H1 (cell line): ENCODE measurements at regions not wholly inside any gene's neighbourhood (a gene's known extent, or its start where the extent isn't known, plus 50 kb on each side); places are given as distances from the start of the nearest gene placed in this dataset.

ENCODE experiments used
- CTCF ChIA-PET: fragments of 300-600 bp; sonication (Branson Sonifier 250); formaldehyde crosslinking; loops from one replicate; lab custom pipeline; 2021; ENCODE audit not compliant: partially characterized antibody; lab: Charles Lee
- POLR2A ChIA-PET: fragments of 300-600 bp; sonication (Branson Sonifier 250); formaldehyde crosslinking; loops from one replicate; lab custom pipeline; 2021; ENCODE audit warnings: inconsistent platforms; ENCODE audit not compliant: partially characterized antibody; lab: Charles Lee
- DNase-seq, 2 experiments: peaks; one replicate each; pipeline versions ENCODE4 v3.0.0 to v3.0.0-alpha.2; 2010 to 2022; ENCODE audit warnings: low spot score in 2 of 2, low read depth in 1 of 2, mixed read lengths in 1 of 2
- FAIRE-seq: peaks from 2 replicates; lab custom pipeline; 2011; peaks lifted over from hg19 to GRCh38; lab: Jason Lieb, UNC
- H2AFZ ChIP-seq: 2 replicates; pipeline ENCODE4 v1.8.1; 2012; ENCODE audit warnings: low read length, inconsistent platforms
- H2AK5ac ChIP-seq: 2 replicates; pipeline ENCODE4 v1.6.1; 2013; ENCODE audit warnings: low read depth, low read length
- H2BK120ac ChIP-seq: replicated peaks from 2 replicates; pipeline ENCODE3; 2013; ENCODE audit warnings: low read depth, low read length, inconsistent platforms
- H2BK12ac ChIP-seq: 2 replicates; pipeline ENCODE4 v1.6.1; 2013; ENCODE audit warnings: low read depth, low read length
- H2BK15ac ChIP-seq: 2 replicates; pipeline ENCODE4 v1.6.1; 2013; ENCODE audit warnings: low read length
- H2BK20ac ChIP-seq: 2 replicates; pipeline ENCODE4 v1.6.1; 2013; ENCODE audit warnings: low read length
- H2BK5ac ChIP-seq: 2 replicates; pipeline ENCODE4 v1.6.1; 2013; ENCODE audit warnings: low read depth, low read length
- H3K14ac ChIP-seq: 2 replicates; pipeline ENCODE4 v1.6.1; 2013; ENCODE audit warnings: inconsistent platforms; ENCODE audit not compliant: insufficient read length
- H3K18ac ChIP-seq: 2 replicates; pipeline ENCODE4 v1.6.1; 2013; ENCODE audit warnings: low read length; ENCODE audit errors: extremely low read depth
- H3K23ac ChIP-seq: 2 replicates; pipeline ENCODE4 v1.6.1; 2013; ENCODE audit warnings: inconsistent platforms; ENCODE audit not compliant: insufficient read length
- H3K23me2 ChIP-seq: 2 replicates; pipeline ENCODE4 v1.6.1; 2013; ENCODE audit warnings: low read depth, low read length
- H3K27ac ChIP-seq: 2 replicates; pipeline ENCODE4 v1.6.1; 2011; ENCODE audit warnings: low read depth, low read length, inconsistent platforms
- H3K27me3 ChIP-seq, 4 experiments: replicated peaks in 1 of 4; 1 replicate in 1 of 4; 2 replicates in 3 of 4; pipeline versions ENCODE4 v1.6.1 to v1.8.1; 2011 to 2013; ENCODE audit warnings: low read length in 3 of 4, mild to moderate bottlenecking in 3 of 4, inconsistent platforms in 2 of 4, mixed read lengths in 2 of 4, moderate library complexity in 1 of 4; ENCODE audit not compliant: control insufficient read depth in 3 of 4, insufficient read depth in 3 of 4; ENCODE audit errors: extremely low read depth in 1 of 4
- H3K36me3 ChIP-seq, 4 experiments: 2 replicates each; pipeline versions ENCODE4 v1.6.1 to v1.8.1; 2011 to 2013; ENCODE audit warnings: mild to moderate bottlenecking in 4 of 4, low read length in 3 of 4, moderate library complexity in 2 of 4, control low read depth in 1 of 4, inconsistent platforms in 1 of 4; ENCODE audit not compliant: insufficient read depth in 4 of 4, control insufficient read depth in 2 of 4
- H3K4ac ChIP-seq: replicated peaks from 2 replicates; pipeline ENCODE3; 2013; ENCODE audit warnings: low read length, low read depth, mixed read lengths, inconsistent platforms; ENCODE audit not compliant: insufficient read length
- H3K4me1 ChIP-seq, 4 experiments: replicated peaks in 1 of 4; 1 replicate in 1 of 4; 2 replicates in 3 of 4; pipeline versions ENCODE4 v1.6.1 to v1.8.1; 2011 to 2013; ENCODE audit warnings: low read length in 3 of 4, inconsistent platforms in 2 of 4, mixed read lengths in 1 of 4; ENCODE audit not compliant: insufficient read depth in 4 of 4, control insufficient read depth in 3 of 4
- H3K4me2 ChIP-seq, 2 experiments: 2 replicates each; pipeline versions ENCODE4 v1.6.1 to v1.8.1; 2011 to 2013; ENCODE audit warnings: low read depth in 2 of 2, low read length in 2 of 2, control low read depth in 1 of 2, inconsistent platforms in 1 of 2, mild to moderate bottlenecking in 1 of 2; ENCODE audit not compliant: insufficient read depth in 1 of 2
- H3K4me3 ChIP-seq, 4 experiments: fragments of 200-600, 300-600 bp in 1 of 4; sonication (generic), shearing (Covaris generic), sonication (Bioruptor Twin) in 1 of 4; 2 replicates each; pipeline versions ENCODE4 v1.5.1 to v1.8.1; 2011 to 2016; ENCODE audit warnings: low read length in 4 of 4, low read depth in 3 of 4, control low read depth in 2 of 4, inconsistent platforms in 2 of 4, mild to moderate bottlenecking in 2 of 4, mixed read lengths in 1 of 4, moderate library complexity in 1 of 4; ENCODE audit not compliant: insufficient read depth in 2 of 4; ENCODE audit errors: extremely low read depth in 1 of 4
- H3K56ac ChIP-seq: replicated peaks from 2 replicates; pipeline ENCODE3; 2013; ENCODE audit warnings: low read depth, mild to moderate bottlenecking, mixed read lengths, low read length, inconsistent platforms; ENCODE audit not compliant: insufficient read length
- H3K79me1 ChIP-seq: 2 replicates; pipeline ENCODE4 v1.6.1; 2013; ENCODE audit warnings: low read depth, low read length, control low read depth
- H3K79me2 ChIP-seq, 2 experiments: 2 replicates each; pipeline versions ENCODE4 v1.6.1 to v1.8.1; 2012 to 2013; ENCODE audit warnings: low read length in 2 of 2, mild to moderate bottlenecking in 2 of 2, inconsistent platforms in 1 of 2; ENCODE audit not compliant: insufficient read depth in 2 of 2, control insufficient read depth in 1 of 2
- H3K9ac ChIP-seq, 4 experiments: replicated peaks in 1 of 4; 1 replicate in 1 of 4; 2 replicates in 3 of 4; pipeline versions ENCODE4 v1.6.1 to v1.8.1; 2011 to 2013; ENCODE audit warnings: low read depth in 3 of 4, low read length in 3 of 4, control low read depth in 2 of 4, mild to moderate bottlenecking in 2 of 4, moderate library complexity in 2 of 4, inconsistent platforms in 1 of 4; ENCODE audit errors: extremely low read depth in 1 of 4
- H3K9me3 ChIP-seq, 2 experiments: 2 replicates each; pipeline versions ENCODE4 v1.6.1 to v1.8.1; 2012 to 2013; ENCODE audit warnings: mild to moderate bottlenecking in 2 of 2, moderate library complexity in 2 of 2, control low read depth in 1 of 2, inconsistent platforms in 1 of 2, low read depth in 1 of 2, low read length in 1 of 2, mixed read lengths in 1 of 2; ENCODE audit not compliant: insufficient read depth in 2 of 2
- H4K20me1 ChIP-seq, 2 experiments: replicated peaks in 1 of 2; 2 replicates each; pipeline versions ENCODE3 to v1.8.1; 2011 to 2013; ENCODE audit warnings: inconsistent platforms in 2 of 2, low read length in 2 of 2, mild to moderate bottlenecking in 1 of 2; ENCODE audit not compliant: insufficient read depth in 2 of 2, control insufficient read depth in 1 of 2
- H4K5ac ChIP-seq: 2 replicates; pipeline ENCODE4 v1.6.1; 2013; ENCODE audit warnings: low read length, low read depth, mixed read lengths, inconsistent platforms; ENCODE audit not compliant: insufficient read length
- H4K8ac ChIP-seq: 2 replicates; pipeline ENCODE4 v1.8.0; 2013; ENCODE audit warnings: mild to moderate bottlenecking, moderate library complexity, low read length, inconsistent platforms; ENCODE audit not compliant: insufficient read depth; ENCODE audit errors: extremely low read depth
- H4K91ac ChIP-seq: replicated peaks from 2 replicates; pipeline ENCODE3; 2013; ENCODE audit warnings: low read length, mixed read lengths, inconsistent platforms; ENCODE audit not compliant: insufficient read length
- CTBP2 ChIP-seq: IDR thresholded peaks from 2 replicates; pipeline ENCODE4 v1.7.0; 2011; ENCODE audit warnings: borderline replicate concordance, mild to moderate bottlenecking, moderate library complexity, mixed read lengths, low read length; ENCODE audit not compliant: insufficient read depth, insufficient read length
- CTCF ChIP-seq, 3 experiments: IDR thresholded peaks; 1 replicate in 2 of 3; 2 replicates in 1 of 3; pipeline versions ENCODE4 v1.5.1 to v1.6.1; 2011; ENCODE audit warnings: low read length in 3 of 3, mild to moderate bottlenecking in 3 of 3, inconsistent platforms in 2 of 3, low read depth in 1 of 3, moderate library complexity in 1 of 3; ENCODE audit not compliant: insufficient read depth in 1 of 3; ENCODE audit errors: control extremely low read depth in 1 of 3
- EP300 ChIP-seq, 2 experiments: IDR thresholded peaks; 1 replicate in 1 of 2; 2 replicates in 1 of 2; pipeline ENCODE4 v1.6.1; 2011 to 2012; ENCODE audit warnings: low read depth in 2 of 2, low read length in 2 of 2, mild to moderate bottlenecking in 2 of 2, borderline replicate concordance in 1 of 2, inconsistent platforms in 1 of 2, moderate library complexity in 1 of 2
- FOSL1 ChIP-seq: IDR thresholded peaks from 2 replicates; pipeline ENCODE4 v1.6.1; 2011; ENCODE audit warnings: mild to moderate bottlenecking, low read depth, low read length, moderate library complexity; ENCODE audit not compliant: insufficient read depth
- SIRT6 ChIP-seq: IDR thresholded peaks from one replicate; pipeline ENCODE4 v1.7.1; 2012; ENCODE audit warnings: low read length, inconsistent platforms
- SIX5 ChIP-seq: IDR thresholded peaks from 2 replicates; pipeline ENCODE4 v1.6.1; 2011; ENCODE audit warnings: mild to moderate bottlenecking, low read depth, low read length
- SP1 ChIP-seq: IDR thresholded peaks from 2 replicates; pipeline ENCODE4 v1.6.1; 2011; ENCODE audit warnings: low read depth, low read length
- SP4 ChIP-seq: IDR thresholded peaks from 2 replicates; pipeline ENCODE4 v1.6.1; 2012; ENCODE audit warnings: low read length, inconsistent platforms
- SRF ChIP-seq: IDR thresholded peaks from 2 replicates; pipeline ENCODE4 v1.6.1; 2011; ENCODE audit warnings: mild to moderate bottlenecking, low read depth, low read length, moderate library complexity
- USF2 ChIP-seq: IDR thresholded peaks from 2 replicates; pipeline ENCODE4 v1.6.1; 2011; ENCODE audit warnings: low read length, improper control_type of control experiment
- YY1 ChIP-seq: IDR thresholded peaks from 2 replicates; pipeline ENCODE4 v1.6.1; 2011; ENCODE audit warnings: low read depth, mild to moderate bottlenecking, low read length
- WGBS, 2 experiments: shearing (Covaris generic) in 1 of 2; methylation state at CpG; one replicate each; pipeline versions ENCODE4 v1.1.6 to v1.1.7; 2013 to 2015; ENCODE audit warnings: low lambda C conversion rate in 2 of 2, mixed read lengths in 2 of 2, inconsistent platforms in 1 of 2, low coverage in 1 of 2, missing lambda C conversion rate in 1 of 2; ENCODE audit not compliant: insufficient replicate concordance in 2 of 2, insufficient coverage in 1 of 2, insufficient read length in 1 of 2; ENCODE audit errors: extremely low coverage in 1 of 2, missing lambda C conversion rate in 1 of 2; 5-methylcytosine and 5-hydroxymethylcytosine counted together

- Histone ChIP-seq H3K27ac (no peak overlapping the region), H2BK120ac (no peak overlapping the region), H3K4me1 (peaks cover 0 to 5% (median 0%) of the 10 kb centered on the region in 4 experiments; a peak in 2 of 7 replicates), H3K56ac (no peak overlapping the region), H3K79me2 (no peaks in the 10 kb centered on the region), H2BK15ac (no peak overlapping the region), H4K20me1 (no peaks in the 10 kb centered on the region), H3K18ac (no peak overlapping the region), H3K23ac (no peak overlapping the region), H3K4me3 (no peak overlapping the region), H3K27me3 (no peaks in the 10 kb centered on the region), H4K5ac (no peak overlapping the region), H2AK5ac (no peak overlapping the region), H2BK5ac (no peak overlapping the region), H3K14ac (no peak overlapping the region), H2BK12ac (no peak overlapping the region), H4K91ac (no peak overlapping the region), H2AFZ (no peak overlapping the region), H3K23me2 (no peaks in the 10 kb centered on the region), H3K4ac (no peak overlapping the region), H2BK20ac (no peak overlapping the region), H3K9me3 (no peaks in the 10 kb centered on the region), H3K36me3 (no peaks in the 10 kb centered on the region), H3K9ac (no peak overlapping the region), H3K4me2 (no peak overlapping the region), H3K79me1 (no peaks in the 10 kb centered on the region), H4K8ac (no peak overlapping the region)
- ChIA-PET POLR2A (no interaction called here), CTCF (interaction anchor here (0.5 to 0.8 kb wide), 2 partner anchors 14 to 23 kb away, joined by 3 read pairs; no protein-coding TSS in a partner anchor)
- WGBS, 2 experiments: 81% methylated on average over 4 of the region's 4 CpGs; no CpG with 5 or more reads in 1 of the 2 experiments
- DNase-seq (no peak), FAIRE-seq (no peak)
- TF ChIP-seq FOSL1 (no peak), CTBP2 (no peak), CTCF (IDR thresholded peaks at IDR 0.05; ENCODE audit: control extremely low read depth in 1 of 3, insufficient read depth in 1 of 3, low read depth in 1 of 3, low read length in 3 of 3) (no peak), SP1 (no peak), EP300 (IDR thresholded peaks at IDR 0.05; ENCODE audit: borderline replicate concordance in 1 of 2, low read depth in 2 of 2, low read length in 2 of 2) (no peak), SIRT6 (no peak), YY1 (no peak), SIX5 (no peak), SRF (no peak), SP4 (no peak), USF2 (no peak)
Measured at GRCh38 chr5:56649569-56649968, 165.8 kb upstream of the MAP3K1 start.
